GM18870 (cell line): ENCODE measurements at regions not wholly inside any gene's neighbourhood (a gene's known extent, or its start where the extent isn't known, plus 50 kb on each side); places are given as distances from the start of the nearest gene placed in this dataset.

ENCODE experiments used
- ATAC-seq: cut with Tn5 transposase; IDR thresholded peaks from one replicate; pipeline ENCODE4 v1.9.1; 2021; ENCODE audit warnings: moderate library complexity; ENCODE audit not compliant: unreplicated experiment

DNA sequence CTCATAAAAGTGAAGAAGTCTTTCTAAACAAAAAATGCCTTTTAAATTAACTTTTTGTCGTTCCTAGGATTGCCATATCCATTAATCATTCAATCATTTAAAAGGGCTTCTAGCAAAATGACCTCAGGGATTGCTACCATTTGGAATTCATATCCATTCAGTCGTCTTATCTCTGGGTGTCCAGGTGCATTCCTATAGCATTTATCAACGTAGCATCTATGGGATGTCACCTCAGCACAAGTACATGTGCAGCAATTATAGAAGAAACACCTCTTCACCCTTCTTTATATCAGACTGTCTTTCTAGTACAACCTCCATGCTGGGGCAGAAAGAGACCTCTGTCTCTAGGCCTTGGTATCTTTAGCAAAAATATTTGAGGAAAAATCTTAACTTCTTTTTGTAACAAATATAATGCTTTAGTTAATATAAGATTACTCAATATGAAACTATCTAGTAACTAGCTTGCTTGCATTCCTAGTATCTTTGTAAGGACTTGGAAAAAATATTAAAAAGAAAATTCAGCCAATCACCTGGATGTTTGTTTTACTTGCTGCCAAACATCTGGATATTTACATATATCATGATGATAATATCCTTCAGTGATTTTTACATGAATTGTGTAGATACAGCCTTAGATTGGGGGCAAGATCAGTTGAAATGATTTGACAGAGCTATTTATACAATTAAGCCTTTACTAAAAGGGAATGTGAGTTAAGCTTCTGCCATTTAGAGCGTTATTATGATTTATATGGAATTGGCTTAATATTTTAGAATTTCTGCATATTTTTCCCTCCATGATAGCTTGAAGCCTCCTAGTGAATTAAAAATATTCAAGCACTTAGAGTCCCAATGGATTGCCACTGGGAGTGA is 356.8 kb downstream of the HDGFL1 start:
- no peak for ATAC-seq

DNA sequence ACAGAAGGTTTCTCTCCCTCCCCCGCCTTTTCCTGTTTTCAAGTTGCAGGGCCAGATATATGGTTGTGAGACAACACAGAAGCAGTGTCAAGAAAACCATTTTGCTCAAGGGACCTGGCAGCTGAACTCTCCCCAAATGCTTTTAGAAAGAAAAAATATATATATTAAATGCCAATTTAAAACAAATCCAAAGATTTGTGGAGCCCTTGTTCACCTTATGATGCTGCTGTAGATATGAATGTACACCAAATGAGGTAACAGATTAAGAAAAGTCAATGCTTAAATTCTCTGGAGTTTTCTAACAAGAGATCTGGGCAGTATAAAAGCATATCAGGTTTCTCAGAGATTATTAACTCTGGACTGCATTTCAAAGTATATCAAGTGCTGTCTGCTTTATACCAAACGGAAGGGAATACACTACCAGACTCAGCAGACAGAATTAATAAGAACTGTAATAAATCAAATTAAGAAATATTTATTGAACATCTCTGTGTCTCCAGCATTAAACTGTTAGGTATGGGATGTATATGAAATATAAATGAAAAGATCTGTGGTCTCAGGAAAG is 357.5 kb downstream of the HDGFL1 start:
- ATAC-seq, result no peak

DNA sequence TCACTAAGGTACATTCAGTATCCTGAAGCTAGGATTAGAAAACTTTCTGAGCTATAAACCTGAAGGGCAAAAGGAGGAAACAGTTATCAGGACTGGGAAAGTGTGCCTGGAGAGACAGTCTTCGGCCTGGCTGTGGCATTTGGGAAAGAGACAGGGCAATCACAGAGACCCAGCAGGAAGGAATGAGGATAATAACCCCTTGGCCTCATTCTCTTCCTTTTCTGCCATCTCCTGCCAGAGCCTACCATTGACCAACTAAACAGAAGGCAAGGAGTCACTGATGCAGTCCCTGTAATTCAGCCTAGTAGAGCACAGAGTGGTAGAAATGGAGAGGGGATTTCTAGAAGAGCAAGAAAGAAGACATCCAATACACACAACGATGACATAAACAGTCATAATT is 359.4 kb downstream of the HDGFL1 start:
- peak; percentile 34 for ATAC-seq

DNA sequence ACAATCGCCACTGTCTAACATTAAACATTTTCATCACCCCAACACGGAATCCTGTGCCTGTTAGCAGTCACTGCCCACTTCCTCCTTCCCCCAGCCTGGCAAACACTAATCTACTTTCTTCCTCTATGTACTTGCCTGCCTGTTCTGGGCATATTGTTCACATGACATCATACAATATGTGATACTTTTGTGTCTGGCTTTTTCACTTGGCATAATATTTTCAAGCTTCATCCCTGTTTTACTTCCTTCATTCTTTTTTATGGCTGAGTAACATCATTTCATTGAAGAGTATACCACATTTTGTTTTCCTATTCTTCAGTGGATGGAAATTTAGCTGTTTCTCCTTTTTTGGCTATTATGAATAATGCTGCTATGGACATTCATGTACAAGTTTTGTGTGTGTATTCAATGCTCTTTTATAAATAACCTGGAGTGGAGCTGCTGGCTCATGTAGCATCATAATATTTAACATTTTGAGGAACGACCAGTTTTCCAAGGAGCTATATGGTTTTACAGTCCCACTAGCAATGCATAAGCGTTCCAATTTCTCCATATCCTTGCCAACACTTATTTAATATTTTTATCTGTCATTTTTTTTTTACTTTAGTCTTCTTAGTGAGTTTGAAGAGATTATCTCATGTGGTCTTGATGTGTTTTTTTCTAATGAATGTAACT is 360.1 kb downstream of the HDGFL1 start:
- peak; percentile 58 for ATAC-seq

DNA sequence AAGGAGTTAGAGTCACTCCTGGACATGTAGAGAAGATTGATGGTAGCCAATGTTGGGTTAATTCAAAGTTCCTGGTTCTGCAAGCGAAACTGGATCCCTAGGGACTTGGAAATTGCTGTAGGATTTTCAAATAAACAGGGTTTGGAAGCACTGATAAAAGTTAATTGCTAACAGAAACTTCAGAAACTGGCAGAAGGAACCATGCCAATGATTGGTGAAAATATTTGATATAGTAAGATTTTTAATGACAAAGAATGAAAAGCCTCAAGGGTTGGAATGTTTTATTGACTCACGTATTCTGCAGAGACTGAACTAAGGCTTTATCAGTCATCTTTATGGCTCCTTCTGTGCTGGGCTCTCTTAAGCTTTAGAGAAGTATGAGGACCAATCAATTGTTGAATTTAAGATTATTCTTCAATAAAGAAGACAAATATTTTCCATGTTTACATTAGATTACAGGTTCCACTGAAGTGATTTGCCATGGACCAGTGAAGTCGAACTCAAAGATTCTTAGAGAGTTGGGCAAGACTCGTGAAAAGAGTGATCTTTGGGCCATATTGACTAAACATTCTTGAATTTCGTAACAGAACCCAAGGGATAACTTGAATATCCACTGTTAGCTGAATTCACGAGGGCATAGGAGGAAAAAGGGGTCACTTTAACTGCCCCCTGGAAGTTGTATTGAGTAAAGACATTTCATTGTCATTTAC is 371.4 kb downstream of the HDGFL1 start:
- no peak for ATAC-seq

DNA sequence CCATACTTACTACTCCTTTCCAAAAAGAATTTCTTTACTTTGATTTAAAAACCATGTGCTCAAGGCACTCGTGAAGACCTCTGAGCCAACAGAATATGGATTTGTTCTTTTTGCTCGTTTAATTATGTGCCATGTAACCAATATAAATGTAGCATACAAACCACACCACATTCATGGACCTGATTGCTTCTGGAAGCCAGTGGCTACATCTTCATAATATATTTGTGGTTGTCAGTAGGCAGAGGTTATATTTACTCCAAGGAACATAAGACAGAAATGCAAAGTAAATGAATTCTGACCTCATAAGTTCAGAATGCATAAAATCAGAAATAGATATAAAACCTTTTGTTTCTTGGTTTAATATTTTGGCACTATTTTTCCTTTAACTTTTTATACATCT is 373.0 kb downstream of the HDGFL1 start:
- ATAC-seq, result no peak

DNA sequence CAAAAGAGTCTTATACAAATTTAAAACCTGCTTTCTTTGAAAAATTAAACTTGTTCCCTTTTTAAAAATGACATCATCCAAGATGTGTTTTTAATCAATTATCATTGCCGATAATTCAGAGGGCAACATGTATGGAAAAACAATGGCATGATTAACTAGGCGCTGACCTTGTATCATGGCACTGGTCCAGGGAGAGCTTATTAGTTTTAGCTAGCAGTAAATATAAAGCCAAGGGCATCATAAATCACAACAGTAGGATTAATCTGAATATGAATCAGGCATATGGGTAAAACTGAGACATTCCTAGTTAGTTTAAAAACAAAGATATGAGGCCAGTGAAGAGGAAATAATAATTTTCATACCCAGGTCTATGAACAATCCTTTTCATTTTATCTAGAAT is 374.0 kb downstream of the HDGFL1 start:
- ATAC-seq, result no peak

DNA sequence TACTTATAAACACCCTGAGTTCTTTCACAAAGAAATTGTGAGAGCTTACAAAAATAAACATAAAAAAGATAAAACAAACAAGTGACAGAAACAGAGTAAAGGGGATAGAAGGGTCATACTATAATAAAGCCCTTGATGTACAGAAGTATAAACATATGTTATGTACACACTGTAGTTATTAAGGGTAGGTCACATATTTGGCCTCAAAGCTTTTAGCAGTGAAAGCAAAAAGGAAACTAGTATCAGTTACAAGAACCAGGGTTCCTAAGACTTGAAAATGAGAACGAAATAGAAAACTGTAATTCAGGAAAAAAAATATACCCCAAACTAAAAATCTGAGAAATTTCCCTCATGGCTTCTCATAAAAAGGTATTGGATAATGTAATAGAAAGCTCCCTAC is 380.6 kb downstream of the HDGFL1 start:
- no peak for ATAC-seq

DNA sequence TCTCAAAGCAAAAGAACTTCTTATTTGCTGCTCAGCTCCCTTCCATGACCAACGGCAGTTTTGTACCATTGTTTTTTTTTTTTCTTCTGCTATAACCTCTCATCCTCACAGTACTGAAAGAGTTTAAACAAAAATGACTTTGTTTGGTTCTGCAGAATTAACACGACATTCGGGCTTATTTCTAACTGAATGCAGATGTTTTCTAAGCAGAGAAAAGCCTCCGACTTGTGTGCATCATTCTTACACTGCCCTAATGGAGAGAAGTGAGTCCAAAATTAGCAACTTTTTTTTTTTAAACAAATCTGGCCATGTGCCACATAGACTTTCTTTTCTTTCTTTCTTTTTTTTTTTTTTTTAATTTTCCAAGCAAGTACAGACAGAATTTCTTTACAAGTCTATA is 382.7 kb downstream of the HDGFL1 start:
- no peak for ATAC-seq

DNA sequence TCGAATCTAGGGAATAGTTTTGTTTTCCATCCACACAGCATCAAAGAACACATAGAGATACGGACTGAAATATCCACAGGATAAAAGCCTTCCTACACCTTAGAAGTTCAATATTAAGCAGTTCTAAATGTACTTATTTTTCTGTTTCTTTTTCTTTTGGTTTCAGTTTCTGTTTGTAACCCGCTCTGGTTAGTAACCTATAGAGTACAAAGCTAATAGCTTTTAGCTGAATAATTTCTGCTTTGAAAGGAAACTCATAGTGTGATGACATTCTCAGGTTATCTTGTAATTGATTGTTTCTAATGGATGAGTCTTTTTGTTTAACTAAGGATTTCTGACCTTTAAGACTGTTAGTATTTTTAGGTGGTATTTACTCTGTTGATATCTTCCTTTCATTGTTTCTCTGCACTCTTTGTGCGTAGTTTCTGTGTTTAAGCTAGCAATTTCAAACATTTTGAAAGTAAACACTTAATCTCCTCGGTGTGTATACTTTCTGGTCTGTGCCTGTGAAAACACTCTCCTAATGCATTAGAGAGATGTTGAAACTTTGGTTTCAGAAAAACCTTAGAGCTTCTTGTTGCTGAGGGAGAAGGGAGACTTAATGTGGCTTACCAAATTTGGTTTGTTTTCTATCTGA is 385.5 kb downstream of the HDGFL1 start:
- peak; percentile 63 for ATAC-seq

DNA sequence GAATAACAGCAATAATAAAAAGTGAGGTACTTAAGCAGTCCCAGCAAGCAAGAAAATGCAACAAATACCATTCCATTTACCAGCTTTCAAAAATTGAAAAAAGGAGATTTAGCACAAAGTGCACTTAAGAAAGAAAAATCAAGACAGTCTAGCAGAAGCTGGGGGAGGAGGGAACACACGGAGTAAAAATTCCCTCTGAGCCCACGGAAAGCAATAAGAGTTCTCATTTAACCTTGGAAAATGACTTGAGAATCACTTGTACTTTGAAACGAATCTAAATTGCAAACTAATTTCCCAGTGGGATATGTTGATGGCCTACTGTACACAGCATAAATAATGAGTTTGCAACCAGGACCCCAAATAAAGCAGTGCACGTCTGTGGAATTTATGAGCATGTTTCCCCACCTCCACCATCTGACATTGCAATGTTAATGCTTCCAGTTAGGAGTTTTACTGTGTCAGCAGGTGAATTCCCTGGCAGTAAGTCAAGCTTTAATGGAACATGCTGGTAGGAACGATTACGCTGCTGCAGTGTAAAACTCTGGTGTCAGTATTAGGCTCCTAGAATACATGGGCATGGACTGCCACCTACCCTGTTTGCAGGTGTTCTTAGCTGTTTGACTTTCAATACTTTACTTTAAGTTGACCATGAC is 386.8 kb downstream of the HDGFL1 start:
- no peak for ATAC-seq

DNA sequence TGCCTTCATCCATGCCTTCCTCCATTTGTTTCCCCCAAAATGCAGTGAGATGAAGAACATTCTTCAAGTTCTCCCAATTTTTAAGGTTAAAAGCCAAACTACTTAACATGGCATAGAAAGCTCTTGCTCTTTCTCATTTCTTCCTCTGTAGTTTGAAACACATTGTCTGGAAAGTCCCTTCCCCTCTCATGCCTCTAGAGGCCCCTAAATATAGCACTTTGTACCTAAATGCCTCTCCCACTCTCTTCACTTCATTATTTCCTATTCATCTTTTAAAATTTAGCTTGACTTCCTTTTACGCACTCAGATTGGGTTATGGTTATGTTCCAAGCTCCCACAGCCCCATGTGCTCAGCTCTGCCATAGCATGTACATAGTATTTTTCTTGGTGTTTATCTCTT is 389.3 kb downstream of the HDGFL1 start:
- ATAC-seq, result peak; percentile 59

DNA sequence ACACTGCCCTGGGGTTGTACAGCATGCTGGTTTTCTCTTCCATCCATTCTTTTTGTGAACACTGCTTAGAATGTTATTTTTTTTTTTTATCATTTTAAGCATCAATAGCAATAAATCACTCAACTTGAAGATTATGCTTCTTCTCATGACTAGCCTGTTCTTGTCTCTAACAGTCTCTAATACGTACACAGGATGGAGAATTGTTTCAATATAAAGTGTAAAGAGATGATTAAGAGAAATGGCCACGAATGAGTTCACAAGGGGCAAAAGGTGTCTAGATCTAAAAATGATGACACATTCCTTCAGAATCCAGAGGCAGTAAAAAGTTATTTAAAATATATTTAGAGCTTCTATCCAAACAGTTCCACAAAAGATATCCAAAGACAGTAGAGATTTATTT is 390.2 kb downstream of the HDGFL1 start:
- no peak for ATAC-seq

DNA sequence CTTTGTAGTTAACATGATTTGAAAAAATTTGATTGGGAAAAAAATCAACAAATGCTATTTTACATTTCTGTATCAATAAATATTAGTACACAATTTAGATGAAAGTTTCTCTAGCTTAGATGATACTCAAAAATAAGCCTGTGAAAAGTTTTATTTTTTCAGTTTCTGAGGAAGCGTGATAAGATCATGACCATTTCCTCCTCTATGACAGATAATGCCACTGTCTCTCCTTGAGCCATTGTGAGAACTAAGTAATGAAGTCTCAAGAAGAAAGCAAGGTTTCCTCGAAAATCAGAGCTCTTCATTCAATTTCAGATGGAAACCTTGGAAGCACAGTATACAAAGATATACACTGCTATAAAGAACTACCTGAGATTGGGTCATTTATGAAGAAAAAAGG is 395.0 kb downstream of the HDGFL1 start:
- ATAC-seq, result no peak

DNA sequence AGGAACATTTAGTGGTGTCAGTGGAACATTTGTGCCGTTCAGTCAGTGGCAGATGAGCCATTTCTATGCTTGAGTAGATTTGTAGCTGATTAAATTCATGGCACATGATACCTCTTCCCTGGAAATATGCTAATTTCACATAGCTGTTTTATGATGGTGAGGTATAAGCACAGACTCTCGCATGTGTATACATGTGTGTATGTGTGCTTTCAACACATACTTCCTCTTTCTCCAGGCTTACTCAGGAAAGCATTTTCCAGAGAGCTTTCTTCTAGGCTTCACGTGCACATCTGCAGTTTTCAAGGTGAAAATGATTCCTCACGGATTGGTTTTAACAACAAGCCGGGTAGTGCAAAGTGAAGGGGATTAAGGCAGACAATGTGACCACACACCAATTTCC is 396.5 kb downstream of the HDGFL1 start:
- ATAC-seq, result no peak

DNA sequence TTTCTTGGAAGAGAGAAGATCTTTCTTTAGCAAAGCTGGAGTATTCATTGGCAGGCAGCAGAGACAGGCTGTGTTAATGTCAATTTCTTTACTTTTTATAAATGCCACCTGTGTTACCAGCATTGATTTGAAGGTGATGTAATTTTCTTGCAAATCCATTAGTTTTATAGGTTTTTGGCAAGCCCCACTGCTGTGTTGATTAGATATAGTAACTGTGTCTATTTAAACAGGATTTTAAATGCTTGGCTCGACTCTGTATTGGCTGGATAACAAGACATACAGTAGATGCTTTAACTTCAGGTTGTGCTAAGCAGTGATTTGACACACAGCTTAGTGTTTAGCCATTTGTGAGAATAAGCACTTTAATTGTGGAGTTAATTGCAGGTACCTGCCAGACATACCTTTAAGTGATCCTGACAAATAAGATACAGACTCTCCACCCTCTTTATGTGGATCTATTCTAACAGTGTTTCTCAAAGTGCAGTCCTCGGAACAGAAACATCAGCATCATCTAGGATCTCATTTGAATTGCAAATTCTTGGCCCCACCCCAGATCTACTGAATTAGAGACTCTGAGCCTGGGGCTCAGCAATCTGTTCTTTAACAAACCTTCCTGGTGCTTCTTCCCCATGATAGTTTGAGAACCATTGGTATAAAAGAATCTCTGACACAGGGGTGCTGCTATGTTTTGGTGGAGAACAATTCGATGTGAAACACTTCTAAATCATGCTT is 397.5 kb downstream of the HDGFL1 start:
- ATAC-seq, result no peak

DNA sequence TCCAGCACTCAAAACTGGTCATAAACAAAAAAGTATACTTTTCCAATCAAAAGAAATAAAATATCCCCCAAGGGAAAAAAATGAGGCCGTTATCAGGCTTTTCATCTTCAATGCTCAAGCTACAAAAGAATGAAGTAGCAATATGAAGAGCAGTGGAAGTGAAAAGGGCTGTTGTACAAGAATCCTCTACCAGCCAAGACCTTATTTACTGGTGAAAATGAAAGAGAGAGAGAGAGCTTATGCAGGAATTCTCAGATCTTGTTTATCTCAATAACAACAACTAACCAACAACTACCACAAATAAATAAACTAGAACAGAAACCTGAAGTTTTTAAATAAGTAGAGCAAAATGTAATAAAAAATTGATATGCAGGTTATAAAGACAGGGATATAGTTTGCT is 400.6 kb downstream of the HDGFL1 start:
- ATAC-seq, result no peak

DNA sequence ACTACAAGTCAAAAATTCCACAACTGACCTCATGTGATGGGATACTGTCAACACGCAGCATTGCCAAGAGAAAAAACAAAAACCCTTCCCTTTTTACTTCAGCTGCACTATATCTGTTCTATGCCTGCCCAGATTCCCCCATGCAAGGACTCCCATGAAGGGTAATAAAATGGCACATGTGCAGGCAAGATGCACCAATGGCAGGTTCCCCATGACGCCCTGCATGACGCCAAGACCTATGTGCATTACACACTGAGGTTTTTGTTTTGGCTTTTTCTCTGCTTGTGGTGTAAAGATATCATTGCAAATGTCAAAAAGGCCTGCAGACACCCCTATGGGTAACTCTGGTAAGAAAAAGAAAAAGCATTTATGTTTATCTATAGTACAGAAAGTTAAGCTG is 403.4 kb downstream of the HDGFL1 start:
- no peak for ATAC-seq

DNA sequence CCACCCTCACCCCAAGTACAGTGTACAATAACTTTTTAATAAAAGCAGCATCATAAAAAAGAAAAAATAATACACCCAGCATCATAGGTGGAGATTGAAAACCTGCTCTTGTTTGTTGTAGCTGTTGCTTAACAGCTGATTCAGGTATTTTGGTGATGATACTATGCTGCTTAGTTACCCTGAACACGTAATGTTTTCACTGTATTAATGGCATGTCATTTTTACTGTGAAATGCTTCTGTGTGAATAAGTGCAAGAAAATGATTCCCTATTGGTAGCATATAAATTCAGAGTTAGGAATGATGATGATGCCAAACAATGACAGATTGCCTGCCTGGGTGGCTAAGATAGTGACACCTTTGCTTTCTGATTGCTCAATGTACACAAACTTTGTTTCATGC is 405.7 kb downstream of the HDGFL1 start:
- no peak for ATAC-seq

DNA sequence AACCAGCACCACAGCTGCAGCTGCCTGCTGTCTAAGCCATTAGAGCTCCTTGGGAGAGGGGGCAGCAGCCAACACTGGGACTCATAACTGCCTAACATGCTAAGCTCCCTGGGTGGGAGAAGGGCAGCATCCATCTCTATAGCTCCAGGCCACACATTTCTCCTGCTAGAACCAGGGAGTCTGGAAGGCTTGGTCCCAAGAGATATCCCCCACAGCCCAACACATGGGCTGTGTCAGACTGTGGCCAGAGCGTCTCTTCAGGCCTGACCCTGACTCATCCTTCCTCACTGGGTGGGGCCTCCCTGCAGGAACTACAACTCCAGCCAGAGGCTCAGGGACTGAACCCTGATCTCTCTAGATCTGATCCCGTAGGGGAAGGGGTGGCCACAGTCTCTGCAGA is 411.1 kb downstream of the HDGFL1 start:
- no peak for ATAC-seq
